Activated effector memory CD4-positive, alpha-beta T cell treated with anti-CD3 and anti-CD28 coated beads, Interleukin-2, amount 50 U/mL, for 16 hours (primary cell): ENCODE measurements at regions not wholly inside any gene's neighbourhood (a gene's known extent, or its start where the extent isn't known, plus 50 kb on each side); places are given as distances from the start of the nearest gene placed in this dataset.

Experiments used
- DNase-seq: peaks from one replicate; pipeline ENCODE4 v3.0.0-alpha.2; 2020

DNA sequence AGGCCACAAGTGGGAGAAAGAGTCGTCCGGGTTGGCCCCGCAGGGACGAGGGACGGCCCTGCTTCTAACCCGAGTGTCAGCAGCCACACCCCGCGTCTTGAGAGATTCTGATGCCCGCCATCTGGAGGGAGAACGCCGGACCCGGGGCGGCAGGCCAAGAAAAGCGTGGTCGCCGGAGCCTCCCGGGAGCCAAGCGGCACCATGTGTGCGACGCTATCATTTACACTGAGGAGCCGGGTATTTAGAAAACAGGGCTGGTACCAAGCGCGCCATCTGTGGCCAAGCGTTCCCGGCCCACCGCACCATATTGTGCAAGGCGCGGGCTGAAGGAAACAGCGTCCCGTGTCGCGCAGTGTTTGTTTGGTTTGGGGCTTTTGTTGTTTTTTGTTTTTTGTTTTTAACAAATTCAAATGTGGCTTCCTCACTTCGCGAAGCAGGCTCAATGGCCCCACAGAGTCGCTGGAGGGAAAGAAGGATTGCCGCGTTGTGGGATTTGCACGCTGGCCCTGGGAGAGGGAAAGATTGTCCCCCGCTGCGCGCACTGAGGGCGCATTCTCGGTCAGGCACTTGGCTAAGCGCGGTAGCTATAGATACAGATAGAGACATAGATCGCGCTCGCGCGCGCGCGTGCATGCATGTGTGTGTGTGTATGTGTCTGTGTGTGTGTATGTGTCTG, 153.8 kb downstream of the BCL11B start:
- DNase-seq: peak; percentile 42

- peak; percentile 19 for DNase-seq
Measured at GRCh38 chr14:99118946-99119345, 153.1 kb downstream of the BCL11B start.
